H1 (cell line): ENCODE measurements at regions not wholly inside any gene's neighbourhood (a gene's known extent, or its start where the extent isn't known, plus 50 kb on each side); places are given as distances from the start of the nearest gene placed in this dataset.

Experiments
- ATF2 ChIP-seq: IDR thresholded peaks from 2 replicates; pipeline ENCODE4 v1.6.1; 2012; ENCODE audit warnings: low read length, inconsistent platforms
- ATF3 ChIP-seq: IDR thresholded peaks from 2 replicates; pipeline ENCODE4 v1.6.1; 2011; ENCODE audit warnings: low read depth, mild to moderate bottlenecking, low read length; ENCODE audit not compliant: insufficient read depth
- CBX8 ChIP-seq: fragments of 300-800, 300-1000 bp; sonication (generic); IDR thresholded peaks from 2 replicates; pipeline ENCODE4 v1.7.1; 2016; ENCODE audit warnings: low read depth, low read length, borderline replicate concordance
- CHD2 ChIP-seq: IDR thresholded peaks from 2 replicates; pipeline ENCODE4 v1.6.1; 2012; ENCODE audit warnings: low read length, improper control_type of control experiment
- CHD7 ChIP-seq: fragments of 300-600 bp; sonication (generic); IDR thresholded peaks from 2 replicates; pipeline ENCODE4 v1.7.1; 2012; ENCODE audit warnings: low read length, moderate library complexity, mild to moderate bottlenecking, inconsistent platforms; ENCODE audit not compliant: insufficient replicate concordance
- CTBP2 ChIP-seq: IDR thresholded peaks from 2 replicates; pipeline ENCODE4 v1.7.0; 2011; ENCODE audit warnings: borderline replicate concordance, mild to moderate bottlenecking, moderate library complexity, mixed read lengths, low read length; ENCODE audit not compliant: insufficient read depth, insufficient read length
- KDM5A ChIP-seq: fragments of 200-600 bp; IDR thresholded peaks from 2 replicates; pipeline ENCODE4 v1.7.1; 2012; ENCODE audit warnings: mild to moderate bottlenecking, low read length, inconsistent platforms, mixed read lengths
- MAFK ChIP-seq: IDR thresholded peaks from 2 replicates; pipeline ENCODE4 v1.6.1; 2012; ENCODE audit warnings: low read depth, mild to moderate bottlenecking, improper control_type of control experiment, low read length
- SIX5 ChIP-seq: IDR thresholded peaks from 2 replicates; pipeline ENCODE4 v1.6.1; 2011; ENCODE audit warnings: mild to moderate bottlenecking, low read depth, low read length

GRCh38 chr2:88932686-88933085, 241.2 kb downstream of the RPIA start (continued):
- TF ChIP-seq CHD7 (no peak), ATF2 (no peak), ATF3 (no peak), MAFK (no peak), KDM5A (no peak), CHD2 (no peak), CBX8 (no peak), SIX5 (no peak), CTBP2 (no peak)
